Keratinocyte (primary cell): ENCODE measurements at regions not wholly inside any gene's neighbourhood (a gene's known extent, or its start where the extent isn't known, plus 50 kb on each side); places are given as distances from the start of the nearest gene placed in this dataset.

Experiments
- DNase-seq: peaks from one replicate; pipeline ENCODE4 v3.0.0-alpha.2; 2011; ENCODE audit warnings: low read depth, missing footprints, low spot score
- FAIRE-seq: peaks from 2 replicates; lab custom pipeline; 2011; peaks lifted over from hg19 to GRCh38; lab: Jason Lieb, UNC
- H2AFZ ChIP-seq: 2 replicates; pipeline ENCODE4 v1.6.0; 2012; ENCODE audit warnings: low read length, control low read depth, inconsistent platforms; ENCODE audit not compliant: control insufficient read depth
- H3K27ac ChIP-seq: 2 replicates; pipeline ENCODE4 v1.5.1; 2011; ENCODE audit warnings: low read length; ENCODE audit not compliant: control insufficient read depth, insufficient read depth
- H3K27me3 ChIP-seq: 3 replicates; pipeline ENCODE4 v1.6.0; 2011; ENCODE audit warnings: low read length; ENCODE audit not compliant: control insufficient read depth, insufficient read depth; ENCODE audit errors: extremely low read depth
- H3K36me3 ChIP-seq, 2 experiments: 2 replicates in 1 of 2; 3 replicates in 1 of 2; pipeline ENCODE4 v1.5.1; 2011; ENCODE audit warnings: low read length in 2 of 2, mild to moderate bottlenecking in 1 of 2; ENCODE audit not compliant: control insufficient read depth in 2 of 2, insufficient read depth in 2 of 2; ENCODE audit errors: extremely low read depth in 1 of 2
- H3K4me1 ChIP-seq: 3 replicates; pipeline ENCODE4 v1.5.1; 2011; ENCODE audit warnings: low read length; ENCODE audit not compliant: control insufficient read depth, insufficient read depth; ENCODE audit errors: extremely low read depth
- H3K4me2 ChIP-seq: 3 replicates; pipeline ENCODE4 v1.6.0; 2011; ENCODE audit warnings: low read depth, low read length; ENCODE audit not compliant: control insufficient read depth, insufficient read depth; ENCODE audit errors: extremely low read depth
- H3K4me3 ChIP-seq, 3 experiments: fragments of 200-600 bp in 1 of 3; sonication (generic) in 1 of 3; 2 replicates in 2 of 3; 3 replicates in 1 of 3; pipeline ENCODE4 v1.5.1; 2011 to 2016; ENCODE audit warnings: low read length in 3 of 3, mild to moderate bottlenecking in 3 of 3, control low read depth in 2 of 3, inconsistent platforms in 1 of 3, low read depth in 1 of 3, mixed read lengths in 1 of 3, mixed run types in 1 of 3, moderate library complexity in 1 of 3; ENCODE audit not compliant: control insufficient read depth in 2 of 3, insufficient read depth in 2 of 3; ENCODE audit errors: extremely low read depth in 1 of 3
- H3K79me2 ChIP-seq: 2 replicates; pipeline ENCODE4 v1.6.0; 2012; ENCODE audit warnings: low read length; ENCODE audit not compliant: control insufficient read depth, insufficient read depth
- H3K9ac ChIP-seq: 3 replicates; pipeline ENCODE4 v1.6.0; 2011; ENCODE audit warnings: low read length; ENCODE audit not compliant: control insufficient read depth, insufficient read depth; ENCODE audit errors: extremely low read depth
- H3K9me1 ChIP-seq: 3 replicates; pipeline ENCODE4 v1.6.0; 2011; ENCODE audit warnings: low read length; ENCODE audit not compliant: control insufficient read depth, insufficient read depth; ENCODE audit errors: extremely low read depth
- H3K9me3 ChIP-seq: 2 replicates; pipeline ENCODE4 v1.5.1; 2012; ENCODE audit warnings: low read depth, low read length; ENCODE audit not compliant: control insufficient read depth
- H4K20me1 ChIP-seq: 3 replicates; pipeline ENCODE4 v1.6.0; 2011; ENCODE audit warnings: low read length; ENCODE audit not compliant: control insufficient read depth, insufficient read depth; ENCODE audit errors: extremely low read depth
- CTCF ChIP-seq, 3 experiments: IDR thresholded peaks in 1 of 3; conservative IDR thresholded peaks in 1 of 3; optimal IDR thresholded peaks in 1 of 3; 2 replicates in 2 of 3; 3 replicates in 1 of 3; pipeline versions ENCODE3 to v1.5.1; 2011; ENCODE audit warnings: low read length in 3 of 3, mild to moderate bottlenecking in 3 of 3, moderate library complexity in 2 of 3, control low read depth in 1 of 3, inconsistent platforms in 1 of 3; ENCODE audit not compliant: insufficient read depth in 2 of 3; ENCODE audit errors: extremely low read depth in 1 of 3
- EZH2 ChIP-seq: IDR thresholded peaks from one replicate; pipeline ENCODE4 v1.6.1; 2012; ENCODE audit warnings: inconsistent platforms, mild to moderate bottlenecking, low read length, moderate library complexity
- dilution Hi-C: fragments of 300-500 bp; cut with MboI; formaldehyde crosslinking; loops from one replicate; pipeline ENCODE4 v1.7.0; 2020; ENCODE audit warnings: low sequenced_read_pairs; ENCODE audit not compliant: extremely low pct_ligation_motif_present

DNA sequence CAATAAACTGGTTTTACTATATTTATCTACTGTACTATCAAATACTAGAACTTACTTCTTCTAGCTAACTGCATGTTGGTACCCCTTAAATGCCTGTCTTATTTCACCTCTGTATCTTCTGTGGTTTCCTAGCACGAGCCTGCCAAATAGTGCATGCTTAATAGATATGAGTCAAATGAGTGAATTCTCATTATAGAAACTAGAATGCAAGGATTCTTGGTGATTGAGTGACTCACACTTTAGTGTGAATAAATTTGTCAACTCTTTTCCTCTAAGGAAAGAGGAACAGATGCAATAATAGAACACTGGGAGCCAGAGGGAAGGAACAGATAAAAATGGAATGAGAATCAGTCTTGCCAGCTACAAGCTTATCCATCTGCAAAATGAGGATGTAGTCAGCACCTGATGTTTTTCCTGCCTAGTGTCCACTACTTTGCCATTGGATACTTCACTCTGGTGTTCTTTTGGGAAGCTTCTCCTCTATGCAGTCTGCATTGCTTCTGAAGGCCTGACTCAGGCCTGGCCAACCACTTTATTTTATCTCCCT, 189.1 kb upstream of the CADPS start:
- no peak for FAIRE-seq

DNA sequence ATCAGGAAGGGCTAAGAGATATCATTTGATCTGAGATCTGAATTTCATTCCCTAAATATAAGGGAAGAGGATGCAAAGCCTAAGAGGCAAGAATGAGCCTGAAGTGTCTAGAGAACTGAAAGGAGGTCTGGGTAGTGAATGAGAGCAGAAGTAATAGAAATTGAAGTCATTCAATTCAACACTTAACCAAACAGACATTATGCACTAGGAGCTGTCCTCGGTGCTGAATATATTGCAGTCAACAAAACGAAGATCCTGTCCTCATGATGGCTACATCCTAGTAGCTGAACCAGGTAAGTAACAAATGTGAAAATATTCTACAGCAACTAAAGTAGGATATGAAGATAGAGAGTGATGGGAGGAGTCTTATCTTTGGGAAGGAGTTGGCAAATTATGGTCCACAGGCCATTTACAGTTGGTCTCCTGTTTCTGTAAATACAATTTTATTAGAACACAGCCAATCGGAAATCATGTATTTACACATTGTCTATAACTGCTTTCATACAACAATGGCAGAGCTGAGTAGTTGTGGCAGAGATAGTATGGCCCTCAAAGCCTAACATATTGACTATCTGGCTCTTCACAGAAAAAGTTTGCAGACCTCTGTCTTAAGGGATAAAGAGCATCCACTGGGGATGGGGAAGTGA, 192.9 kb upstream of the CADPS start:
- Histone ChIP-seq H4K20me1 (no peaks in the 10 kb centered on the region), H2AFZ (no peak overlapping the region), H3K9me1 (no peaks in the 10 kb centered on the region), H3K4me2 (no peak overlapping the region), H3K79me2 (no peaks in the 10 kb centered on the region), H3K27ac (no peak overlapping the region), H3K9ac (no peak overlapping the region), H3K9me3 (no peaks in the 10 kb centered on the region), H3K4me3 (no peak overlapping the region), H3K36me3 (no peaks in the 10 kb centered on the region), H3K4me1 (no peaks in the 10 kb centered on the region), H3K27me3 (no peaks in the 10 kb centered on the region)
- TF ChIP-seq CTCF (optimal IDR thresholded peaks at IDR 0.05 in 1 of 3, IDR thresholded peaks at IDR 0.05 in 1 of 3, conservative IDR thresholded peaks at IDR 0.05 in 1 of 3; ENCODE audit: extremely low read depth in 1 of 3, insufficient read depth in 2 of 3, low read length in 3 of 3) (no peak), EZH2 (no peak)
- dilution Hi-C loops = no loop called here
- DNase-seq (peak; percentile 7), FAIRE-seq (peak; percentile 69)

More for the DNA sequence above, 189.1 kb upstream of the CADPS start:
- Histone ChIP-seq H3K4me2 (no peak overlapping the region), H4K20me1 (no peaks in the 10 kb centered on the region), H3K9ac (no peak overlapping the region), H3K36me3 (no peaks in the 10 kb centered on the region), H2AFZ (no peak overlapping the region), H3K27ac (no peak overlapping the region), H3K27me3 (no peaks in the 10 kb centered on the region), H3K9me3 (no peaks in the 10 kb centered on the region), H3K79me2 (no peaks in the 10 kb centered on the region), H3K9me1 (no peaks in the 10 kb centered on the region), H3K4me1 (no peaks in the 10 kb centered on the region), H3K4me3 (no peak overlapping the region)
- dilution Hi-C loops = no loop called here
- no peak for DNase-seq
- TF ChIP-seq CTCF (optimal IDR thresholded peaks at IDR 0.05 in 1 of 3, IDR thresholded peaks at IDR 0.05 in 1 of 3, conservative IDR thresholded peaks at IDR 0.05 in 1 of 3; ENCODE audit: extremely low read depth in 1 of 3, insufficient read depth in 2 of 3, low read length in 3 of 3) = no peak
- TF ChIP-seq EZH2 = no peak
